K562 (cell line): ENCODE measurements at regions not wholly inside any gene's neighbourhood (a gene's known extent, or its start where the extent isn't known, plus 50 kb on each side); places are given as distances from the start of the nearest gene placed in this dataset.
"Not testable (repeated sequence)": the region's sequence is repeated elsewhere in the genome, so short reads cannot be mapped to it uniquely, and the experiment has no call there.

Source experiments
- ATAC-seq: fragments of 200-7000 bp; cut with Tn5 transposase; 3 replicates; pipeline ENCODE4 v1.9.1; 2020; ENCODE audit warnings: moderate library complexity
- BruUV-seq: library from RNA; stranded (reverse); fragments of 400-500 nt; replicated peaks from 2 replicates; lab custom pipeline; 2021; lab: Mats Ljungman, UMichigan
- CTCF ChIA-PET: fragments of 300-600 bp; formaldehyde crosslinking; extraction: SDS; loops from one replicate; lab custom pipeline; 2021; ENCODE audit warnings: low intra/inter-chr PET ratio; lab: Yijun Ruan, JAX
- POLR2A ChIA-PET: fragments of 300-600, 350-650 bp; sonication (Branson Sonifier 250); formaldehyde crosslinking; extraction: SDS; loops from one replicate; lab custom pipeline; 2021; ENCODE audit warnings: antibody characterized with exemption, inconsistent platforms; lab: Yijun Ruan, JAX
- DNase-seq, 4 experiments: peaks; one replicate each; pipeline versions ENCODE4 v3.0.0 to v3.0.0-alpha.2; 2011 to 2018; ENCODE audit warnings: low spot score in 3 of 4, mixed read lengths in 3 of 4; ENCODE audit errors: extremely low read depth in 1 of 4
- FAIRE-seq: peaks from 2 replicates; lab custom pipeline; 2011; peaks lifted over from hg19 to GRCh38; lab: Jason Lieb, UNC
- H2AFZ ChIP-seq: 2 replicates; pipeline ENCODE4 v1.6.0; 2011; ENCODE audit warnings: low read depth, low read length, control low read depth, inconsistent platforms
- H3K27ac ChIP-seq: fragments of 200-600 bp; 3 replicates; pipeline ENCODE4 v1.8.0; 2011; ENCODE audit warnings: low read depth, mild to moderate bottlenecking, control low read depth, inconsistent platforms, low read length, moderate library complexity, mixed read lengths; ENCODE audit errors: extremely low read depth
- H3K27me3 ChIP-seq, 2 experiments: fragments of 300-600 bp in 1 of 2; 2 replicates in 1 of 2; 3 replicates in 1 of 2; pipeline versions ENCODE4 v1.6.0 to v1.8.0; 2011; ENCODE audit warnings: inconsistent platforms in 2 of 2, low read length in 2 of 2, mild to moderate bottlenecking in 1 of 2, mixed read lengths in 1 of 2, moderate library complexity in 1 of 2; ENCODE audit not compliant: control insufficient read depth in 2 of 2, insufficient read depth in 2 of 2
- H3K36me3 ChIP-seq: fragments of 300-600 bp; 3 replicates; pipeline ENCODE4 v1.8.0; 2011; ENCODE audit warnings: mild to moderate bottlenecking, low read length, inconsistent platforms; ENCODE audit not compliant: control insufficient read depth, insufficient read depth
- H3K4me1 ChIP-seq, 2 experiments: fragments of 200-600 bp in 1 of 2; replicated peaks in 1 of 2; 2 replicates in 1 of 2; 3 replicates in 1 of 2; pipeline versions ENCODE4 v1.5.1 to v1.8.0; 2011; ENCODE audit warnings: inconsistent platforms in 2 of 2, low read length in 2 of 2, mild to moderate bottlenecking in 1 of 2, mixed read lengths in 1 of 2, moderate library complexity in 1 of 2; ENCODE audit not compliant: control insufficient read depth in 2 of 2, insufficient read depth in 2 of 2
- H3K4me2 ChIP-seq: 2 replicates; pipeline ENCODE4 v1.6.1; 2011; ENCODE audit warnings: low read length, control low read depth, inconsistent platforms, mixed read lengths; ENCODE audit not compliant: insufficient read depth
- H3K4me3 ChIP-seq: fragments of 200-600 bp; sonication (generic), shearing (Covaris generic); 2 replicates; pipeline ENCODE4 v1.5.1; 2016; ENCODE audit warnings: control low read depth, inconsistent platforms
- H3K79me2 ChIP-seq: fragments of 200-600 bp; 3 replicates; pipeline ENCODE4 v1.8.0; 2011; ENCODE audit warnings: low read length, inconsistent platforms; ENCODE audit not compliant: control insufficient read depth, insufficient read depth
- H3K9ac ChIP-seq, 2 experiments: 2 replicates each; pipeline versions ENCODE4 v1.6.0 to v1.6.1; 2011; ENCODE audit warnings: low read depth in 2 of 2, low read length in 2 of 2, control low read depth in 1 of 2, inconsistent platforms in 1 of 2, mild to moderate bottlenecking in 1 of 2, mixed read lengths in 1 of 2; ENCODE audit not compliant: insufficient read depth in 1 of 2
- H3K9me1 ChIP-seq: one replicate; pipeline ENCODE4 v1.6.0; 2011; ENCODE audit warnings: inconsistent platforms, mild to moderate bottlenecking, low read length, moderate library complexity; ENCODE audit not compliant: control insufficient read depth, insufficient read depth
- H3K9me3 ChIP-seq: replicated peaks from 2 replicates; pipeline ENCODE4 v1.5.1; 2011; ENCODE audit warnings: low read depth, low read length, inconsistent platforms; ENCODE audit not compliant: control insufficient read depth, insufficient read depth
- H4K20me1 ChIP-seq: replicated peaks from 2 replicates; pipeline ENCODE4 v1.6.1; 2011; ENCODE audit warnings: low read length, inconsistent platforms, mixed read lengths; ENCODE audit not compliant: control insufficient read depth, insufficient read depth
- WGBS: fragments of 100-300 bp; shearing (Covaris generic); methylation state at CpG from one replicate; pipeline ENCODE4 v1.1.6; 2016; ENCODE audit warnings: low coverage, mixed read lengths; ENCODE audit not compliant: insufficient coverage; ENCODE audit errors: missing lambda C conversion rate; 5-methylcytosine and 5-hydroxymethylcytosine counted together
- in situ Hi-C: fragments of 300-500 bp; cut with MboI; formaldehyde crosslinking; loops from 4 replicates; pipeline ENCODE4 v1.15.0; 2018; ENCODE audit warnings: inconsistent platforms, mixed read lengths
- intact Hi-C: fragments of 100-400 bp; cut with micrococcal nuclease; formaldehyde crosslinking; loops from 2 replicates; pipeline ENCODE4 v1.14.2; 2022

GRCh38 chr2:87657915-87658314, 90.0 kb upstream of the PLGLB2 start:
- 0% methylated on average over 1 of the region's 2 CpGs for WGBS
- H3K36me3 ChIP-seq, POLR2A ChIA-PET, BruUV-seq, H3K9me3 ChIP-seq, DNase-seq, CTCF ChIA-PET, in situ Hi-C loops, H3K27ac ChIP-seq, H3K4me3 ChIP-seq, intact Hi-C loops, H3K9ac ChIP-seq, H4K20me1 ChIP-seq, H2AFZ ChIP-seq, H3K27me3 ChIP-seq, H3K79me2 ChIP-seq, H3K4me2 ChIP-seq, H3K4me1 ChIP-seq, H3K9me1 ChIP-seq: not testable (repeated sequence)
- FAIRE-seq (peak; percentile 84), ATAC-seq (peak; percentile 48)

GRCh38 chr2:87658357-87658756, 89.5 kb upstream of the PLGLB2 start:
- H3K4me1 ChIP-seq, FAIRE-seq, H4K20me1 ChIP-seq, CTCF ChIA-PET, H3K9me1 ChIP-seq, DNase-seq, H3K4me3 ChIP-seq, POLR2A ChIA-PET, H3K27me3 ChIP-seq, H2AFZ ChIP-seq, intact Hi-C loops, BruUV-seq, ATAC-seq, in situ Hi-C loops, H3K36me3 ChIP-seq, H3K9me3 ChIP-seq, H3K79me2 ChIP-seq, H3K4me2 ChIP-seq, H3K27ac ChIP-seq, H3K9ac ChIP-seq: not testable (repeated sequence)
- 0% methylated on average over 1 of the region's 7 CpGs for WGBS

GRCh38 chr2:87658976-87659375, 88.9 kb upstream of the PLGLB2 start:
- H3K27me3 ChIP-seq, H3K9me3 ChIP-seq, H4K20me1 ChIP-seq, H3K4me1 ChIP-seq, H3K79me2 ChIP-seq, CTCF ChIA-PET, DNase-seq, H3K4me2 ChIP-seq, H2AFZ ChIP-seq, intact Hi-C loops, H3K9me1 ChIP-seq, POLR2A ChIA-PET, in situ Hi-C loops, ATAC-seq, FAIRE-seq, BruUV-seq, H3K9ac ChIP-seq, H3K4me3 ChIP-seq, H3K36me3 ChIP-seq, H3K27ac ChIP-seq: not testable (repeated sequence)
- WGBS = 89% methylated on average over 3 of the region's 6 CpGs

DNA sequence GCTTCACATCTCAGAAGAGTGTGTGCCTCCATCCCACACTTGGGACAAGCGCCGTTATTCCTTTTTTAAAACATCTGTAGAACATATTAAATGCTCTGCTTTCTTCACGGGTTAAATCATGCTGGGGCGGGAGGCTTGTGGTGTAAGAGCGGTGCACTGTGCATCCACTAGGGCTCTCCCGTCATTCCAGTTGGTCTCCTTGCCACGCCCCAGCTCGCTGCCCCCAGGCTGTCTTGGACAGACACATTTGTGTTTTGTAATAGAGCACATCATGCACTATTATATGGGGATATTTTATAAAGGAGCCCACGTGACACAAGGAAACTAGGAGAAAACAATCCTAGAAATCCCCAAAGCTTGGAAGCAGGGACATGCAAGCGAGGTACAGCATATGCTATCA, 87.7 kb upstream of the PLGLB2 start:
- H3K4me3 ChIP-seq, in situ Hi-C loops, BruUV-seq, H3K4me2 ChIP-seq, intact Hi-C loops, H3K9me1 ChIP-seq, DNase-seq, H3K27ac ChIP-seq, H2AFZ ChIP-seq, H3K27me3 ChIP-seq, H3K36me3 ChIP-seq, FAIRE-seq, H4K20me1 ChIP-seq, H3K4me1 ChIP-seq, H3K79me2 ChIP-seq, CTCF ChIA-PET, POLR2A ChIA-PET, H3K9ac ChIP-seq, H3K9me3 ChIP-seq, ATAC-seq: not testable (repeated sequence)
- WGBS = 93% methylated on average over 5 of the region's 10 CpGs
